ENCODE measurements at regions not wholly inside any gene's neighbourhood (a gene's known extent, or its start where the extent isn't known, plus 50 kb on each side); places are given as distances from the start of the nearest gene placed in this dataset.

GRCh38 chr4:156560701-156561100, 410.9 kb downstream of the PDGFC start:
- H3K4me1 Mint-ChIP-seq = peaks cover 18% of the 10 kb centered on the region
- no peaks in the 10 kb centered on the region for H3K36me3 Mint-ChIP-seq
- TF ChIP-seq EZH2 (IDR thresholded peaks at IDR 0.05) = no peak
- TF ChIP-seq EZH2phosphoT487 (IDR thresholded peaks at IDR 0.05) = no peak
- TF ChIP-seq, protein P1, sequence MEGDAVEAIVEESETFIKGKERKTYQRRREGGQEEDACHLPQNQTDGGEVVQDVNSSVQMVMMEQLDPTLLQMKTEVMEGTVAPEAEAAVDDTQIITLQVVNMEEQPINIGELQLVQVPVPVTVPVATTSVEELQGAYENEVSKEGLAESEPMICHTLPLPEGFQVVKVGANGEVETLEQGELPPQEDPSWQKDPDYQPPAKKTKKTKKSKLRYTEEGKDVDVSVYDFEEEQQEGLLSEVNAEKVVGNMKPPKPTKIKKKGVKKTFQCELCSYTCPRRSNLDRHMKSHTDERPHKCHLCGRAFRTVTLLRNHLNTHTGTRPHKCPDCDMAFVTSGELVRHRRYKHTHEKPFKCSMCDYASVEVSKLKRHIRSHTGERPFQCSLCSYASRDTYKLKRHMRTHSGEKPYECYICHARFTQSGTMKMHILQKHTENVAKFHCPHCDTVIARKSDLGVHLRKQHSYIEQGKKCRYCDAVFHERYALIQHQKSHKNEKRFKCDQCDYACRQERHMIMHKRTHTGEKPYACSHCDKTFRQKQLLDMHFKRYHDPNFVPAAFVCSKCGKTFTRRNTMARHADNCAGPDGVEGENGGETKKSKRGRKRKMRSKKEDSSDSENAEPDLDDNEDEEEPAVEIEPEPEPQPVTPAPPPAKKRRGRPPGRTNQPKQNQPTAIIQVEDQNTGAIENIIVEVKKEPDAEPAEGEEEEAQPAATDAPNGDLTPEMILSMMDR (IDR thresholded peaks at IDR 0.05) = no peak
- H3K4me1 ChIP-seq = no peaks in the 10 kb centered on the region
- H3F3A ChIP-seq (ENCODE audit: low read depth) = no peaks in the 10 kb centered on the region
- no peak for DNase-seq (ENCODE audit: low spot score)
- H3K9me3 ChIP-seq (ENCODE audit: low read depth) = no peaks in the 10 kb centered on the region
- H3K9ac ChIP-seq = no peak overlapping the region
- no peak overlapping the region for H3K27ac ChIP-seq
- peaks cover 6% of the 10 kb centered on the region for H3K27me3 Mint-ChIP-seq (ENCODE audit: insufficient read depth, low read depth)
- H3K4me3 Mint-ChIP-seq = no peak overlapping the region
- H3K9me3 Mint-ChIP-seq = peaks cover 6% of the 10 kb centered on the region
- H4K20me1 ChIP-seq (ENCODE audit: low read depth) = no peaks in the 10 kb centered on the region
- no peak overlapping the region for H3K27ac Mint-ChIP-seq
- no peaks in the 10 kb centered on the region for H3K36me3 ChIP-seq
- no peak overlapping the region for H2AFZ ChIP-seq (replicated peaks)
- H3K27me3 ChIP-seq = no peaks in the 10 kb centered on the region
- H3K4me3 ChIP-seq = no peak overlapping the region
- H3K4me2 ChIP-seq = no peak overlapping the region
- no peaks in the 10 kb centered on the region for H3K79me2 ChIP-seq (ENCODE audit: low read depth)

DNA sequence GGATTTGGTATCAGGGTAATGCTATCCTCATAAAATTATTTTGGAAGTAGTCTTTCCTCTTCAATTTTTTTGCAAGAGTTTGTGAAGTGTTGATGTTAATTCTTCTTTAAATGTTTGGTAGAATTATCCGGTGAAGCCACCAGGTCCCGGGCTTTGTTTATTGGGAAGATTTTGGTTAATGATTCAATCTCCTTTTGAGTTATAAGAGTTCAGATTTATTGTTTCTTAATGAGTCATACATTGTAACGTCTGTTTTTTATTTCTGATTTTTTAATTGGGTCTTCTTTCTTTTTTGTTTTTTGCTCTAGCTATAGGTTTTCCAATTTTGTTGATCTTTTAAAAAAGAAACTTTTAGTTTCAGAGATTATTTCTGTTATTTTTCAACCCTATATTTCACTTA, 412.3 kb downstream of the PDGFC start:
- no peaks in the 10 kb centered on the region for H3K36me3 Mint-ChIP-seq
- TF ChIP-seq, protein P1 (IDR thresholded peaks at IDR 0.05) = no peak
- TF ChIP-seq EZH2 (IDR thresholded peaks at IDR 0.05) = no peak
- TF ChIP-seq EZH2phosphoT487 (IDR thresholded peaks at IDR 0.05) = no peak

DNA sequence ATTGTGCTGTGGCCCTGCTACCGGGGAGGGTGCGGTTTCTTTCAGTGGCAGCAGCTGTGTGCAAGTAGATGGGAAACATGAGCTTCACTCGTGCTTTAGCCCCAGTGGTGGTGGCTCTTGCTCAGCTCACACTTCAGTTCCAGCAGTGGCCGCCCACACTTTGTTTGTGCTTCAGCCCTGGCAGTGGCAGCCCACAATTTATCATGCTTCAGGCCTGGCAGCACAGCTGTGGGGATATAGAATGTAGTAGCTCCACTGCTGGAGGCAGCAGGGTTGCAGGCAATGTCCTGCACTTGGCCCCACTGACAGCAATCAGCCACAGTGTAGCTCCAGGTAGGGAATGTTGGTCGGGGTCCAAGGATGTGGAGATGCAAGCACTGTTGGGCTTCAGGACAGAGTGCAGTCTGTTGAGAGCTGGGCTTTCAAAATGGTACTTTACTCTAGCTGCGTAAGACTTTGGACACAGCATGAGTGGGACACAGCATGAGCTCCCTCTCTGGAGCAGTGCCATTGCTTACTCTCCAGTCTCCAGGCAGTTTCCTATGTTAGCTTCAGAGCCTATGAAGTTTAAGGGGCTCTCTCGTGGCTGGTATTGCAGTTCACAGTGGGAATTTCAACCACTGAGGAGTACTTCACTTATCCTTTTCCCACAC, 413.1 kb downstream of the PDGFC start:
- Mint-ChIP-seq H3K9me3 (peaks cover 6% of the 10 kb centered on the region), H3K27me3 (ENCODE audit: insufficient read depth, low read depth) (peaks cover 6% of the 10 kb centered on the region), H3K27ac (no peak overlapping the region), H3K36me3 (no peaks in the 10 kb centered on the region), H3K4me3 (no peak overlapping the region), H3K4me1 (peaks cover 6% of the 10 kb centered on the region)
- H3K36me3 ChIP-seq = no peaks in the 10 kb centered on the region
- no peaks in the 10 kb centered on the region for H3K79me2 ChIP-seq (ENCODE audit: low read depth)
- H4K20me1 ChIP-seq (ENCODE audit: low read depth) = no peaks in the 10 kb centered on the region
- TF ChIP-seq EZH2phosphoT487 (IDR thresholded peaks at IDR 0.05) (no peak), EZH2 (IDR thresholded peaks at IDR 0.05) (no peak)
- TF ChIP-seq, protein P1 (IDR thresholded peaks at IDR 0.05) = no peak
- no peaks in the 10 kb centered on the region for H3K4me1 ChIP-seq
- H3K27ac ChIP-seq = no peak overlapping the region
- H3K9ac ChIP-seq = no peak overlapping the region
- H3K27me3 ChIP-seq = no peaks in the 10 kb centered on the region
- no peaks in the 10 kb centered on the region for H3K9me3 ChIP-seq (ENCODE audit: low read depth)
- peak overlapping the region; percentile 3 for H2AFZ ChIP-seq (replicated peaks)
- peak; percentile 9 for DNase-seq (ENCODE audit: low spot score)
- H3F3A ChIP-seq (ENCODE audit: low read depth) = no peaks in the 10 kb centered on the region
- H3K4me3 ChIP-seq = no peak overlapping the region
- no peak overlapping the region for H3K4me2 ChIP-seq

More for the DNA sequence above, 412.3 kb downstream of the PDGFC start:
- no peaks in the 10 kb centered on the region for H3F3A ChIP-seq (ENCODE audit: low read depth)
- Mint-ChIP-seq H3K4me3 (no peak overlapping the region), H3K27ac (no peak overlapping the region), H3K4me1 (peaks cover 15% of the 10 kb centered on the region), H3K27me3 (ENCODE audit: insufficient read depth, low read depth) (peaks cover 6% of the 10 kb centered on the region), H3K9me3 (peaks cover 6% of the 10 kb centered on the region)
- H3K9me3 ChIP-seq (ENCODE audit: low read depth) = no peaks in the 10 kb centered on the region
- no peaks in the 10 kb centered on the region for H3K79me2 ChIP-seq (ENCODE audit: low read depth)
- no peaks in the 10 kb centered on the region for H4K20me1 ChIP-seq (ENCODE audit: low read depth)
- H3K27me3 ChIP-seq = no peaks in the 10 kb centered on the region
- no peak for DNase-seq (ENCODE audit: low spot score)
- H3K4me2 ChIP-seq = no peak overlapping the region
- H3K36me3 ChIP-seq = no peaks in the 10 kb centered on the region
- no peak overlapping the region for H3K9ac ChIP-seq
- no peak overlapping the region for H3K27ac ChIP-seq
- H2AFZ ChIP-seq (replicated peaks) = no peak overlapping the region
- H3K4me3 ChIP-seq = no peak overlapping the region
- no peaks in the 10 kb centered on the region for H3K4me1 ChIP-seq

All from neural progenitor cell (in vitro differentiated cells).